ENCODE measurements at regions not wholly inside any gene's neighbourhood (a gene's known extent, or its start where the extent isn't known, plus 50 kb on each side); places are given as distances from the start of the nearest gene placed in this dataset.

DNA sequence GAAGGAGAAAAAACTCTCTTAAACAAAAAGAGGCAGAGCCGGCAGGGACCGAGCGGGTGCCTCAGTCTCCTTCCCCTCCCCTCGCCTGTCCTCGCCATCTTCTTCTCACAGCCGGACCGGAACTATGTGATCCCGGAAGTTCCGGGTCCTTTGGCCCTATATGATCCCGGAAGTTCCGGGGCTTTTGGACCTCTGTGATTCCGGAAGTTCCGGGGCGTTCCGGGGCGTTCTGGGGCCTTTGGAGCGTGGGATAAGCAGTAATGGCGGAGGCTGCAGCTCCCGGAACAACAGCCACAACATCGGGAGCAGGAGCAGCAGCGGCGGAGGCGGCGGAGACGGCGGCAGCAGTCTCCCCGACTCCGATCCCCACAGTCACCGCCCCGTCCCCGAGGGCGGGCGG, 98.9 kb upstream of the MED14 start:
- TF ChIP-seq, protein P1, sequence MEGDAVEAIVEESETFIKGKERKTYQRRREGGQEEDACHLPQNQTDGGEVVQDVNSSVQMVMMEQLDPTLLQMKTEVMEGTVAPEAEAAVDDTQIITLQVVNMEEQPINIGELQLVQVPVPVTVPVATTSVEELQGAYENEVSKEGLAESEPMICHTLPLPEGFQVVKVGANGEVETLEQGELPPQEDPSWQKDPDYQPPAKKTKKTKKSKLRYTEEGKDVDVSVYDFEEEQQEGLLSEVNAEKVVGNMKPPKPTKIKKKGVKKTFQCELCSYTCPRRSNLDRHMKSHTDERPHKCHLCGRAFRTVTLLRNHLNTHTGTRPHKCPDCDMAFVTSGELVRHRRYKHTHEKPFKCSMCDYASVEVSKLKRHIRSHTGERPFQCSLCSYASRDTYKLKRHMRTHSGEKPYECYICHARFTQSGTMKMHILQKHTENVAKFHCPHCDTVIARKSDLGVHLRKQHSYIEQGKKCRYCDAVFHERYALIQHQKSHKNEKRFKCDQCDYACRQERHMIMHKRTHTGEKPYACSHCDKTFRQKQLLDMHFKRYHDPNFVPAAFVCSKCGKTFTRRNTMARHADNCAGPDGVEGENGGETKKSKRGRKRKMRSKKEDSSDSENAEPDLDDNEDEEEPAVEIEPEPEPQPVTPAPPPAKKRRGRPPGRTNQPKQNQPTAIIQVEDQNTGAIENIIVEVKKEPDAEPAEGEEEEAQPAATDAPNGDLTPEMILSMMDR (conservative IDR thresholded peaks at IDR 0.05; ENCODE audit: low read length), result no peak
- no peak for TF ChIP-seq EZH2phosphoT487 (IDR thresholded peaks at IDR 0.05; ENCODE audit: borderline replicate concordance, low read depth, low read length)

Measured in OCI-LY7 (cell line).